Trophoblast cell (in vitro differentiated cells and primary cell): ENCODE measurements at regions not wholly inside any gene's neighbourhood (a gene's known extent, or its start where the extent isn't known, plus 50 kb on each side); places are given as distances from the start of the nearest gene placed in this dataset.

Source experiments
- DNase-seq, 2 donors: peaks; one replicate each; pipeline ENCODE4 v3.0.0-alpha.2; 2016
- H2AFZ ChIP-seq: 2 replicates; pipeline ENCODE4 v1.6.1; 2013; ENCODE audit warnings: low read length, moderate library complexity, mild to moderate bottlenecking; ENCODE audit not compliant: insufficient read depth, poor library complexity
- H2AK5ac ChIP-seq: 2 replicates; pipeline ENCODE4 v1.6.1; 2013; ENCODE audit warnings: mild to moderate bottlenecking, low read length
- H2BK120ac ChIP-seq: 2 replicates; pipeline ENCODE4 v1.6.1; 2013; ENCODE audit warnings: low read length, mild to moderate bottlenecking, moderate library complexity; ENCODE audit not compliant: insufficient read depth, poor library complexity
- H2BK12ac ChIP-seq: 2 replicates; pipeline ENCODE4 v1.6.1; 2013; ENCODE audit warnings: mild to moderate bottlenecking, low read length, moderate library complexity
- H2BK5ac ChIP-seq: 2 replicates; pipeline ENCODE4 v1.6.1; 2013; ENCODE audit warnings: low read length, low read depth, moderate library complexity, mild to moderate bottlenecking; ENCODE audit not compliant: poor library complexity
- H3K14ac ChIP-seq: 2 replicates; pipeline ENCODE4 v1.6.1; 2013; ENCODE audit warnings: mild to moderate bottlenecking, low read length
- H3K18ac ChIP-seq: 2 replicates; pipeline ENCODE4 v1.6.1; 2013; ENCODE audit warnings: mild to moderate bottlenecking, low read length
- H3K23ac ChIP-seq: 2 replicates; pipeline ENCODE4 v1.6.1; 2013; ENCODE audit warnings: low read length
- H3K27ac ChIP-seq: 2 replicates; pipeline ENCODE4 v1.5.1; 2013; ENCODE audit warnings: low read depth, mild to moderate bottlenecking, inconsistent platforms, low read length, moderate library complexity
- H3K27me3 ChIP-seq: 2 replicates; pipeline ENCODE4 v1.6.1; 2013; ENCODE audit warnings: inconsistent platforms, mild to moderate bottlenecking, low read length, moderate library complexity; ENCODE audit not compliant: insufficient read depth
- H3K36me3 ChIP-seq, 2 experiments: 1 replicate in 1 of 2; 2 replicates in 1 of 2; pipeline ENCODE4 v1.6.1; 2013; ENCODE audit warnings: low read length in 2 of 2, mild to moderate bottlenecking in 2 of 2, moderate library complexity in 1 of 2; ENCODE audit not compliant: insufficient read depth in 2 of 2, control insufficient read depth in 1 of 2
- H3K4ac ChIP-seq: 2 replicates; pipeline ENCODE4 v1.6.1; 2013; ENCODE audit warnings: low read depth, mild to moderate bottlenecking, low read length, moderate library complexity
- H3K4me1 ChIP-seq, 2 experiments: 1 replicate in 1 of 2; 2 replicates in 1 of 2; pipeline ENCODE4 v1.6.1; 2013; ENCODE audit warnings: low read length in 2 of 2, mild to moderate bottlenecking in 2 of 2, moderate library complexity in 1 of 2; ENCODE audit not compliant: insufficient read depth in 2 of 2, control insufficient read depth in 1 of 2
- H3K4me2 ChIP-seq: 2 replicates; pipeline ENCODE4 v1.6.1; 2013; ENCODE audit warnings: inconsistent platforms, mild to moderate bottlenecking, low read length, moderate library complexity
- H3K4me3 ChIP-seq: 2 replicates; pipeline ENCODE4 v1.5.1; 2013; ENCODE audit warnings: mild to moderate bottlenecking, low read depth, low read length, inconsistent platforms
- H3K79me1 ChIP-seq: one replicate; pipeline ENCODE4 v1.6.1; 2013; ENCODE audit warnings: low read length
- H3K79me2 ChIP-seq: 2 replicates; pipeline ENCODE4 v1.6.1; 2013; ENCODE audit warnings: low read length, mild to moderate bottlenecking; ENCODE audit not compliant: control insufficient read depth, insufficient read depth, poor library complexity
- H3K9ac ChIP-seq: 2 replicates; pipeline ENCODE4 v1.6.1; 2013; ENCODE audit warnings: mild to moderate bottlenecking, low read length
- H3K9me3 ChIP-seq: 2 replicates; pipeline ENCODE4 v1.6.1; 2013; ENCODE audit warnings: low read depth, mild to moderate bottlenecking, control low read depth, inconsistent platforms, low read length; ENCODE audit not compliant: insufficient read depth
- H4K12ac ChIP-seq: 2 replicates; pipeline ENCODE4 v1.6.1; 2013; ENCODE audit warnings: low read depth, mild to moderate bottlenecking, low read length, moderate library complexity
- H4K8ac ChIP-seq: 2 replicates; pipeline ENCODE4 v1.6.1; 2013; ENCODE audit warnings: low read depth, mild to moderate bottlenecking, low read length, moderate library complexity
- H4K91ac ChIP-seq: one replicate; pipeline ENCODE4 v1.6.1; 2013; ENCODE audit warnings: low read depth, mild to moderate bottlenecking, low read length, moderate library complexity
- WGBS: extraction: QIAGEN DNeasy Blood & Tissue Kit; methylation state at CpG from one replicate; pipeline ENCODE4 v1.1.7; 2013; ENCODE audit warnings: missing lambda C conversion rate; ENCODE audit not compliant: insufficient read length, insufficient coverage; ENCODE audit errors: extremely low coverage; 5-methylcytosine and 5-hydroxymethylcytosine counted together

DNA sequence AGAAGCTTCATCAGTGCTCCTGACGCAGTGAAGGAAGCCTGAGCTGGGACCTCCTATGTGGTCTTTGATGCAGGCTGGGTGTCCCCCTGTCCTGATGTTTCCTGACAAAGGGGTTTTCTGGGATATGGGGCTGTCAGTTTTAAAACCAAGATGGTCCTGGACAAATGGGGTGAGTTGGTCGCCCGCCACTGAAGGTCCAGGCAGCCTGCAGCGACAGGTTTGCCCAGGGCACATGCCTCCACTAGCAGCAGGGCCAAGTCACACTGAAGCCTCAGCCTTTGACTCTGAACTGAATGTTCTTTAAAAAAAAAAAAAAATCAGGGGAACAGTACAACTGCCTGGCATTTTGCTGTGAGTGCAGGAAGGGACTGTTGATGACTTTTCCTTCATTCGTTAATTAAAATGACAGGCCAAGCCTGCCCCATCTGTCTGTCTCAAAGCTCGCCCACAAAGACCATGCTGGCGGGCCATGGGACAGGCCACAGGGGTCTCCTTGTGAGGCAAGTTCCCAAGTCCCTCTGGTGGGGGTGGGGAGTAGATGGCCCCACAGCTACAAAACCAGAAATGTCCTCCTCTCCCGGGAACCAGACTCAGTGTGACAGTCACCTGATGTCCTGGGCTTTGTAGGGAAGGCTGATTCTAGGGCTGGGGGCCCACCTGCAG lies 274.8 kb downstream of the CTTN start:
- no peak overlapping the region for H2BK120ac ChIP-seq
- no peak overlapping the region for H3K18ac ChIP-seq
- no peak overlapping the region for H3K9ac ChIP-seq
- DNase-seq: no peak
- WGBS: no CpG with 5 or more reads among the region's 8 CpGs
- H3K4me2 ChIP-seq: no peak overlapping the region
- H4K12ac ChIP-seq: no peak overlapping the region
- no peak overlapping the region for H3K4ac ChIP-seq
- H4K8ac ChIP-seq: no peak overlapping the region
- H2BK5ac ChIP-seq: no peak overlapping the region
- H2AFZ ChIP-seq: no peak overlapping the region
- no peaks in the 10 kb centered on the region for H3K9me3 ChIP-seq
- no peak overlapping the region for H3K14ac ChIP-seq
- no peaks in the 10 kb centered on the region for H3K79me2 ChIP-seq
- no peak overlapping the region for H4K91ac ChIP-seq
- H3K23ac ChIP-seq: no peak overlapping the region
- H3K4me3 ChIP-seq: no peak overlapping the region
- no peaks in the 10 kb centered on the region for H3K36me3 ChIP-seq
- no peak overlapping the region for H3K27ac ChIP-seq
- H3K27me3 ChIP-seq: no peaks in the 10 kb centered on the region
- no peak overlapping the region for H2BK12ac ChIP-seq
- no peak overlapping the region for H2AK5ac ChIP-seq
- no peaks in the 10 kb centered on the region for H3K79me1 ChIP-seq
- no peaks in the 10 kb centered on the region for H3K4me1 ChIP-seq

DNA sequence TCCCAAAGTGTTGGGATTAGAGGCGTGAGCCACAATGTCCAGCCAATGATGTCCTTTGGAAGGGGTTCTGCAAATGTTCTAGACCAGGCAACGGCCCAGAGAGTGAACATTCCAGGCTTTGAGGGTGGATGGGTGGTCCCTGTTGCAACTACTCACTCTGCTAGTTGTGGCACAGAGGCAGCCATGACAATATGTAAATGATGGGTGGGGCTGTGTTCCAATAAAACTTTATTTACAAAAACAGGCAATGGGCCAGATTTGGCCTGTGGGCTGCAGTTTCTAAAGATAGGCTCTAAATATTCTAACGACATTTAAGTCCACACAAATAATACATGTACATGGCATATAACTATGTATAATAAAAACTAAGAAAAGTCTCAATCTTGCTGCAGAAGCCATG lies 276.3 kb downstream of the CTTN start:
- H3K36me3 ChIP-seq: no peaks in the 10 kb centered on the region
- no peak overlapping the region for H2AK5ac ChIP-seq
- no peak overlapping the region for H2BK12ac ChIP-seq
- no peaks in the 10 kb centered on the region for H3K27me3 ChIP-seq
- no peak overlapping the region for H3K18ac ChIP-seq
- no CpG with 5 or more reads among the region's 3 CpGs for WGBS
- no peak overlapping the region for H3K23ac ChIP-seq
- H2AFZ ChIP-seq: no peak overlapping the region
- H3K9me3 ChIP-seq: no peaks in the 10 kb centered on the region
- H3K4me3 ChIP-seq: no peak overlapping the region
- no peaks in the 10 kb centered on the region for H3K79me2 ChIP-seq
- DNase-seq: no peak
- H3K27ac ChIP-seq: no peak overlapping the region
- H3K79me1 ChIP-seq: no peaks in the 10 kb centered on the region
- H3K9ac ChIP-seq: no peak overlapping the region
- H2BK5ac ChIP-seq: no peak overlapping the region
- no peak overlapping the region for H3K14ac ChIP-seq
- no peak overlapping the region for H2BK120ac ChIP-seq
- H3K4me2 ChIP-seq: no peak overlapping the region
- no peak overlapping the region for H4K8ac ChIP-seq
- no peak overlapping the region for H4K12ac ChIP-seq
- no peak overlapping the region for H3K4ac ChIP-seq
- no peaks in the 10 kb centered on the region for H3K4me1 ChIP-seq
- no peak overlapping the region for H4K91ac ChIP-seq

DNA sequence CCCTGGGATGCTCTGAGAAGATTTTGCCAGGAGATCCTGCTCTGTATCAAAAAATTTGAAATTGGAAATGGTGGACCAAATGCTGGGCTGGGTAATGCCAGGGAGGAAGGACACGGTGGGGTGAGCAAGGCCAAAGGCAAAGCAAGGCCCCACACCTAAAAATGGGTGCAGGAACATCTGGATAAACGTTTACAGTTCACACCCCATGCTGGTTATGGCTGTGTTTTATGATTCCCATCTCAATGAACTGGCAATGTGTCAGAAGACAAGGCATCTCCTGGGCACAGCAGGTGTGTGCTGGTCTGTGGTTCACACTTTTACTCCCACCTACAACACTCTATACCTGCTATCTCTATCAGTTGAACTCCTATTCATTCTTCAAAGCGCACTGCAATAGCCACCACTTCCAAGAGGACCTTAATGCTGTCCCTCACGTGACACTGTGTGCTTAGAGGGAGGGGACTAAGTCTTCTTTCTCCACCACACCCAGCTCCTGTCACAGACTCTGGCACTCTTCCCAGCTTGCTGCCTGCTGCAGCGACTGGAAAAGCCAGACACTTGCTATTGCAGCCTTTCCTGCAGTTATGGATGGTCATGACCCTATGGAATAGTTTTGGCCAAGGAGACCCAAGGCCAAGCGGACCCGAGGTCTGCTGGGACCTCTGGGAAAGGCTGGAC lies 277.5 kb downstream of the CTTN start:
- no peak overlapping the region for H3K9ac ChIP-seq

DNA sequence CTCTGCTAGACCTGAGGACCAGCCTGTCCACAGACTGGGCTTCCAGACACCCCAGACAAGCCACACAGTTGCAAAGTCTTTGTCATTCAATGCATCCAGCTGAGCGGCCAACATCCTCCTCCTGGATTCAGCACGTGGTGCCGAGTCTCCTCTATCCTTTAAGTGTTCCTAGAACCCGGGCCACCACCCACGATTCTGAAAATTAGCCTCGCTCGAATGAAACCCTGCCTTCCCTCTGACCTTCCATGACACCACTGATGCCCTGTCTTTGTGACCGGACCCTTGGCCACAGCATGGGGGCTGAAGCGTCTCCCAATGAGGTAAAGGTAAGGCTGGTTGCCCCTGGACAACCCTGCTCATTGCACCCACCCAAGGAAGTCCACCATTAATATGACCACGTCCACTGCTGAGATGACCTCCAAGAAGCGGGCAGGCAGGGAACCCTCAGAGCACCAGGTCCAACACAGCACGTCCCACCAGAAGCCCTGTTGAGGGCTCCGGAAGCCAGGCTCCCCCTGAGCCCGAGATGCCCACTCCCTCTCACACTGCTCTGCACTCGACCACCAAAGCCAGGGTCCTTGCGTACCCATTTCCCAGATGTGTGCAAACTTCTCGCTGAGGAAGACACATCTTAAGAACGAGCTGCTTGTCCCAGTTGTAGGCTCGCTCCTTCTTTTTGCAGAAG lies 279.0 kb downstream of the CTTN start:
- H4K8ac ChIP-seq: no peak overlapping the region
- no peaks in the 10 kb centered on the region for H3K79me1 ChIP-seq
- no peak overlapping the region for H4K91ac ChIP-seq
- no peak overlapping the region for H3K4me2 ChIP-seq
- H2BK5ac ChIP-seq: no peak overlapping the region
- no peak overlapping the region for H3K9ac ChIP-seq
- no peak overlapping the region for H3K4me3 ChIP-seq
- no peak overlapping the region for H4K12ac ChIP-seq
- H3K4ac ChIP-seq: no peak overlapping the region
- no peak overlapping the region for H2BK12ac ChIP-seq
- DNase-seq: no peak
- no peak overlapping the region for H3K14ac ChIP-seq
- no peaks in the 10 kb centered on the region for H3K36me3 ChIP-seq
- no peaks in the 10 kb centered on the region for H3K27me3 ChIP-seq
- H3K79me2 ChIP-seq: no peaks in the 10 kb centered on the region
- no CpG with 5 or more reads among the region's 19 CpGs for WGBS
- H3K4me1 ChIP-seq: no peaks in the 10 kb centered on the region
- H3K23ac ChIP-seq: no peak overlapping the region
- no peak overlapping the region for H3K18ac ChIP-seq
- no peak overlapping the region for H2BK120ac ChIP-seq
- no peak overlapping the region for H3K27ac ChIP-seq
- peaks cover 2% of the 10 kb centered on the region for H3K9me3 ChIP-seq
- no peak overlapping the region for H2AK5ac ChIP-seq
- no peak overlapping the region for H2AFZ ChIP-seq

More for the DNA sequence above, 277.5 kb downstream of the CTTN start:
- Histone ChIP-seq H4K91ac (no peak overlapping the region), H4K8ac (no peak overlapping the region), H3K9me3 (peaks cover under 1% of the 10 kb centered on the region), H4K12ac (no peak overlapping the region), H3K4ac (no peak overlapping the region), H3K27me3 (no peaks in the 10 kb centered on the region), H3K36me3 (no peaks in the 10 kb centered on the region), H3K4me1 (no peaks in the 10 kb centered on the region), H2AK5ac (no peak overlapping the region), H2BK12ac (no peak overlapping the region), H2BK120ac (no peak overlapping the region), H2BK5ac (no peak overlapping the region), H3K18ac (no peak overlapping the region), H3K4me3 (no peak overlapping the region), H3K14ac (no peak overlapping the region), H3K79me2 (no peaks in the 10 kb centered on the region), H3K23ac (no peak overlapping the region), H3K79me1 (no peaks in the 10 kb centered on the region), H3K4me2 (no peak overlapping the region), H2AFZ (no peak overlapping the region), H3K27ac (no peak overlapping the region)
- WGBS: no CpG with 5 or more reads among the region's 7 CpGs
- no peak for DNase-seq
